GM12891 (cell line): ENCODE measurements at regions not wholly inside any gene's neighbourhood (a gene's known extent, or its start where the extent isn't known, plus 50 kb on each side); places are given as distances from the start of the nearest gene placed in this dataset.

ENCODE experiments used
- DNase-seq: peaks from one replicate; pipeline ENCODE4 v3.0.0; 2011; ENCODE audit warnings: low spot score; ENCODE audit not compliant: insufficient read length
- FAIRE-seq: peaks from 2 replicates; lab custom pipeline; 2011; peaks lifted over from hg19 to GRCh38; lab: Jason Lieb, UNC
- PAX5 ChIP-seq: IDR thresholded peaks from 2 replicates; pipeline ENCODE4 v1.6.1; 2011; ENCODE audit warnings: low read length, moderate library complexity, mild to moderate bottlenecking; ENCODE audit not compliant: insufficient read depth, severe bottlenecking
- POLR2A ChIP-seq: IDR thresholded peaks from 2 replicates; pipeline ENCODE4 v1.6.1; 2011; ENCODE audit warnings: low read depth, low read length, control low read depth
- POLR2AphosphoS5 ChIP-seq: IDR thresholded peaks from 2 replicates; pipeline ENCODE4 v1.6.1; 2011; ENCODE audit warnings: low read depth, low read length, control low read depth
- POU2F2 ChIP-seq: IDR thresholded peaks from 2 replicates; pipeline ENCODE4 v1.6.1; 2011; ENCODE audit warnings: low read depth, mild to moderate bottlenecking, control low read depth, low read length, moderate library complexity
- SPI1 ChIP-seq: IDR thresholded peaks from 2 replicates; pipeline ENCODE4 v1.6.1; 2011; ENCODE audit warnings: low read depth, low read length, control low read depth
- TAF1 ChIP-seq: IDR thresholded peaks from 2 replicates; pipeline ENCODE4 v1.6.1; 2011; ENCODE audit warnings: low read depth, low read length, control low read depth

DNA sequence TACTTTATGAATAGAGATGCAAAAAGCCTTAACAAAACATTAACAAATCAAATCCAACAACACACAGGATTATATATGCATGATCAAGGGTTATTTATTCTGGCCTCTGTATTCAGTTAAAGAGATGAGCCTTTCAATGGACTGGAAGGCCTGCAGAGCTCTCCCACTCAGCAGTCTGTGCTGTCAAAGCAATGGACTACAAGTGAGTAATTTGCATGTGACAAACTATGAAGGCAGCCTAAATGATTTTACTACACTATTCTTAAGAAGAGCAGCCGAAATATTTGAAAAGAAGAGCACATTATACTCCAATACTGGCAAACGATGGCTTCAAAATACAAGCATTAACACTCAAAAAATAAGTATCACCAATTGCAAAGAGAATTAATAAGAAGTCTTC lies 250.4 kb upstream of the HSFY2 start:
- TF ChIP-seq TAF1 = no peak
- no peak for TF ChIP-seq PAX5
- TF ChIP-seq SPI1 = no peak
- TF ChIP-seq POLR2AphosphoS5 = no peak
- no peak for TF ChIP-seq POU2F2
- TF ChIP-seq POLR2A = no peak
- FAIRE-seq (no peak), DNase-seq (no peak)

- TF ChIP-seq SPI1 (no peak), POLR2AphosphoS5 (no peak), PAX5 (no peak), TAF1 (no peak), POU2F2 (no peak), POLR2A (no peak)
- no peak for DNase-seq
- no peak for FAIRE-seq
These were observed 246.7 kb upstream of the HSFY2 start for GRCh38 chrY:19020193-19020592.

- FAIRE-seq = no peak
- TF ChIP-seq SPI1 = no peak
- TF ChIP-seq POU2F2 = no peak
- TF ChIP-seq PAX5 = no peak
- TF ChIP-seq POLR2AphosphoS5 = no peak
- TF ChIP-seq TAF1 = no peak
- no peak for TF ChIP-seq POLR2A
- DNase-seq = no peak
These were observed 243.5 kb upstream of the HSFY2 start for GRCh38 chrY:19016990-19017389.

DNA sequence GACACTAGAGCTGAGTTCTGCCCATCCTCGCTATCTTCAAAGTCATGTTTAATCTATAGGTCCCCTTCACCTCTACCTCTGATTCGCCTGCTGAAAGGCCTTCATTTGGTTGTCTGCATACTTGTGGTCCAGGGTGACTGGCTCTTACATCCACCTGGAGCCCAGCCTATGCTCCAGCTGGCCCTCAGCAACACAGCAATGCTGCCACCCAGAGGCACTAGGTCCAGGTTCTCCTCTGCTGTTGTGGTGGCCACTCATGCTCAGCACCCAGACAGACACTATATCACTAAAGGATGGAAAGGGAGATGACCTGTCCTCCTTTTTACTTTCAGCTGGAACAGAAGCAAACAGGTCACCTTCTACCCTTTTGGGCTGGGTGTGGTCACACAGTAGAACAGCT lies 242.3 kb upstream of the HSFY2 start:
- FAIRE-seq (no peak), DNase-seq (no peak)
- TF ChIP-seq POU2F2 (no peak), TAF1 (no peak), PAX5 (no peak), POLR2A (no peak), SPI1 (no peak)

DNA sequence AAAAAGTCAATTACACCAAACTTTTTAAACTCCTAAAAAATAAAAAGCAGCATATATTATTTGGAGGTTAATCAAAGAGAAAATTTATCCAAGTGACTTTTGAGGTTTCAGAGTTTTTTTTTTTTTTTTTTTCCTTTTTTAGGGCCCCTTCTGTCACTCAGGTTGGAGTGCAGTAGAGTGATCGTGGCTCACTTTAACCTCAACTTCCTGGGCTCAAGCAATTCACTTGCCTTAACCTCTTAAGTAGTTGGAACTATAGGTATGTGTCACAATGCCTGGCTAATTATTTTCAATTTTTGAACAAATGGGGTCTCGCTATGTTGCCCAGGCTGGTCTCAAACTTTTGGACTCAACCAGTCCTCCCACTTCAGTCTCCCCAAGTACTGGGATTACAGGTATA lies 241.7 kb upstream of the HSFY2 start:
- TF ChIP-seq PAX5 = no peak
- no peak for TF ChIP-seq POLR2AphosphoS5
- no peak for TF ChIP-seq TAF1
- TF ChIP-seq SPI1 = no peak
- no peak for TF ChIP-seq POU2F2
- TF ChIP-seq POLR2A = no peak
- FAIRE-seq = no peak
- DNase-seq = no peak

DNA sequence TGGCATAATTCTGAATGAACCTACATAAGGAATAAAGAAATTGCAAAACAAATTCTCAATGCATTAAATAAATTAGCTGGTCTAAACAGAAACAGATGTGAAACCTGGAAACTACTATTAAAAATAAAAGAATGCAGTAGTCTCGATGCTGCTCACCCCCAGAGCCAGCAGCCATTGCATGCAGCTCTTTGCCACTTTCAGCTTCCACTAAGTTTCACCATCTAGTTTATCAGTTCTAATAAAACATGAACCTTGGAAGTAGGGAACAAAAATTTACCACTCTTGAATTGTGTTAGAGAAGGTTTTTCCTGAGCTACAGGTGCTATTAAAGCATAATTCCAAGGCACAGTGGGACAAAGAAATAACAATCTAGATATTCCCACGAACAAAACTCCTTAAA lies 239.4 kb upstream of the HSFY2 start:
- no peak for DNase-seq
- no peak for TF ChIP-seq POLR2AphosphoS5
- FAIRE-seq = no peak

- DNase-seq = no peak
- no peak for FAIRE-seq
- TF ChIP-seq PAX5 = no peak
- no peak for TF ChIP-seq POU2F2
- TF ChIP-seq SPI1 = no peak
- TF ChIP-seq TAF1 = no peak
- no peak for TF ChIP-seq POLR2AphosphoS5
- no peak for TF ChIP-seq POLR2A
These were observed 238.1 kb upstream of the HSFY2 start for GRCh38 chrY:19011605-19012090.

GRCh38 chrY:19006234-19006633 lies 232.7 kb upstream of the HSFY2 start:
- FAIRE-seq (no peak), DNase-seq (no peak)
- TF ChIP-seq POU2F2 (no peak), PAX5 (no peak), SPI1 (no peak), POLR2A (no peak), TAF1 (no peak), POLR2AphosphoS5 (no peak)

DNA sequence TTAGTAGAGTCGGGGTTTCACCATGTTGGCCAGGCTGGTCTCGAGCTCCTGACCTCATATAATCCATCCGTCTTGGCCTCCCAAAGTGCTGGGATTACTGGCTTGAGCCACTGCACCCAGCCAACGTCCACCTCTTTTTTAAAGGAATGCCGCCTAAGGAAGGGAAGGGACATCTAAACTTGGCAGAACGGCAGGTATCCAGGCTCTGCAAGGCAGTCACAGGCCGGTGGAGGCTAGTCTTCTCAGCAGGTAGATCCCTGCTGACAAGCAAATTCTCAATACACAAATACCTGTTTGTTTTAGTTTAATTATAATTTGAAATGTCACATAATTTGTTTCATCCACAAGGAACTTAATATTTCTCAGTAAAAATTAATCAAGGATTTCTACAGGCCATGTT lies 232.0 kb upstream of the HSFY2 start:
- no peak for DNase-seq
- TF ChIP-seq PAX5 = no peak
- TF ChIP-seq TAF1 = no peak
- no peak for TF ChIP-seq POLR2AphosphoS5
- TF ChIP-seq SPI1 = no peak
- TF ChIP-seq POLR2A = no peak
- TF ChIP-seq POU2F2 = no peak

GRCh38 chrY:18997635-18998240 lies 224.2 kb upstream of the HSFY2 start:
- FAIRE-seq = peak; percentile 23

More for the DNA sequence above, 232.0 kb upstream of the HSFY2 start:
- FAIRE-seq = no peak

More at GRCh38 chrY:18997635-18998240, 224.2 kb upstream of the HSFY2 start:
- TF ChIP-seq PAX5 (no peak), POLR2A (no peak), TAF1 (no peak), POLR2AphosphoS5 (no peak), POU2F2 (no peak), SPI1 (no peak)
- no peak for DNase-seq
